ENCODE measurements at regions not wholly inside any gene's neighbourhood (a gene's known extent, or its start where the extent isn't known, plus 50 kb on each side); places are given as distances from the start of the nearest gene placed in this dataset.

GRCh38 chr1:73517603-73518191, 680.3 kb downstream of the LRRIQ3 start (continued):
- TF ChIP-seq ESRRA (IDR thresholded peaks at IDR 0.05; ENCODE audit: low read length): no peak

DNA sequence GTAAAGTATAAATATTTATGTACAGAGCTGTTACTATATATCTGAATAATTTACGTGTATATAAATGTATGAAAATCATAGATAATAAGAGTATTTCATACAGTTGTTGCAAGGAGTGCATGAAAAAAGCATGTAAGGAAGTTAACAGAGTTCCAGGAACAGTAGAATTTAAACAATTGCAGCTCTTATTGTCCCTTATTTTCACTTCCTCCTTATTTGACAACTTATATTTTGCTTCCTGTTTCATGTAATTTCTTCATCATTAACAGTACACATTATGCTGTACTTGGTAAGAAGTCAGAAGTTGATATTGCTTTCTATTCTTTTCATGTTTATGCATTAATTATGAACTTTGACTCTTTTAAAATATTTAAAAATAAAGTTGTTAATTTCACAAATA, 681.5 kb downstream of the LRRIQ3 start:
- Histone ChIP-seq H3K9ac (ENCODE audit: control insufficient read depth, insufficient read depth, low read length) (no peak overlapping the region), H3K4me1 (ENCODE audit: control insufficient read depth, insufficient read depth, low read length) (no peaks in the 10 kb centered on the region), H3K4me3 (no peak overlapping the region), H3K27ac (ENCODE audit: control insufficient read depth, insufficient read depth) (no peak overlapping the region), H3K36me3 (ENCODE audit: control insufficient read depth in 2 of 2, insufficient read depth in 2 of 2, low read length in 1 of 2) (no peaks in the 10 kb centered on the region), H4K20me1 (ENCODE audit: control insufficient read depth, insufficient read depth) (no peaks in the 10 kb centered on the region), H2AFZ (ENCODE audit: control insufficient read depth, low read depth, low read length) (no peak overlapping the region), H3K79me2 (ENCODE audit: control insufficient read depth, insufficient read depth, low read length) (no peaks in the 10 kb centered on the region), H3K27me3 (replicated peaks in 1 of 2; ENCODE audit: control insufficient read depth in 2 of 2, insufficient read depth in 2 of 2, low read length in 1 of 2) (no peaks in the 10 kb centered on the region), H3K4me2 (ENCODE audit: control insufficient read depth, insufficient read depth) (no peak overlapping the region), H3K9me3 (replicated peaks; ENCODE audit: control insufficient read depth, insufficient read depth, low read length) (no peaks in the 10 kb centered on the region)
- no TSS peak for BruUV-seq (replicated peaks)
- in situ Hi-C loops (cut with MboI): no loop called here
- ATAC-seq (peak; percentile 45; the same call in 2 of the 3 replicates), FAIRE-seq (no peak), DNase-seq (ENCODE audit: low read depth, low spot score) (no peak)
- TF ChIP-seq MEF2A (IDR thresholded peaks at IDR 0.05; ENCODE audit: insufficient read depth, low read depth, low read length) (no peak), MYB (IDR thresholded peaks at IDR 0.05; ENCODE audit: borderline replicate concordance, low read depth, low read length) (no peak), CBX5 (IDR thresholded peaks at IDR 0.05; ENCODE audit: low read depth) (no peak), SPI1 (IDR thresholded peaks at IDR 0.05; ENCODE audit: borderline replicate concordance, insufficient read depth, low read depth, low read length) (peak; percentile 54; the same call in 1 of the 2 replicates)
- SMC1A ChIA-PET (ENCODE audit: uncharacterized antibody, unreplicated experiment): interaction anchor here (0.7 kb wide), 1 partner anchor 38 kb away, joined by 3 read pairs; no protein-coding TSS in a partner anchor
- RAD21 ChIA-PET (ENCODE audit: unreplicated experiment): no interaction called here
- CTCF ChIA-PET: no interaction called here
- POLR2A ChIA-PET: no interaction called here
- WGBS (ENCODE audit: insufficient coverage, insufficient replicate concordance, low lambda C conversion rate, missing lambda C conversion rate): 0% methylated on average over 1 of the region's 1 CpG
- intact Hi-C loops (cut with micrococcal nuclease; ENCODE audit: unreplicated experiment): no loop called here

DNA sequence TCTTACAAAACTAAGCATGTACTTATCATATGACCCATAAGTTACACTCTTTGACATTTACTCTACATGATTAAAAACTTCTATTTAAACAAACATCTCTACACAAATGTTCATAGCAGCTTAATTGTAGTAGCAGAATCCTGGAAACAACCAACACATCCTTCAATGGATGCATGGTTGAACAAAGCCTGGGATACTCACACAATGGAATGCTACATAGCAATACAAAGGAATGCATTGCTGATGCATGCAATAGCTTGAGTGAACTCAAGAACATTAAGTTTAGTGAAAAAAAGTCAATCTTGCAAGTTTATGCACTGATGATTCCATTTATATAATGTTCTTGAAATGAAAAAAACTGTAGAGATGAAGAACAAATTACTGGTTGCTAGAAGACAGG, 686.9 kb downstream of the LRRIQ3 start:
- Histone ChIP-seq H4K20me1 (ENCODE audit: control insufficient read depth, insufficient read depth) (no peaks in the 10 kb centered on the region), H3K4me3 (no peak overlapping the region), H3K27ac (ENCODE audit: control insufficient read depth, insufficient read depth) (no peak overlapping the region), H3K79me2 (ENCODE audit: control insufficient read depth, insufficient read depth, low read length) (no peaks in the 10 kb centered on the region), H3K4me1 (ENCODE audit: control insufficient read depth, insufficient read depth, low read length) (no peaks in the 10 kb centered on the region), H3K9ac (ENCODE audit: control insufficient read depth, insufficient read depth, low read length) (no peak overlapping the region), H3K4me2 (ENCODE audit: control insufficient read depth, insufficient read depth) (no peak overlapping the region), H2AFZ (ENCODE audit: control insufficient read depth, low read depth, low read length) (no peak overlapping the region), H3K9me3 (replicated peaks; ENCODE audit: control insufficient read depth, insufficient read depth, low read length) (no peaks in the 10 kb centered on the region), H3K36me3 (ENCODE audit: control insufficient read depth in 2 of 2, insufficient read depth in 2 of 2, low read length in 1 of 2) (no peaks in the 10 kb centered on the region), H3K27me3 (replicated peaks in 1 of 2; ENCODE audit: control insufficient read depth in 2 of 2, insufficient read depth in 2 of 2, low read length in 1 of 2) (no peaks in the 10 kb centered on the region)
- no peak for ATAC-seq
- RAD21 ChIA-PET (ENCODE audit: unreplicated experiment): no interaction called here
- no TSS peak for BruUV-seq (replicated peaks)
- POLR2A ChIA-PET: no interaction called here
- DNase-seq (ENCODE audit: low read depth, low spot score): no peak
- intact Hi-C loops (cut with micrococcal nuclease; ENCODE audit: unreplicated experiment) (no loop called here), in situ Hi-C loops (cut with MboI) (no loop called here)
- FAIRE-seq: no peak
- CTCF ChIA-PET: no interaction called here
- SMC1A ChIA-PET (ENCODE audit: uncharacterized antibody, unreplicated experiment): no interaction called here
- no peak for TF ChIP-seq IRF4 (IDR thresholded peaks at IDR 0.05; ENCODE audit: low read depth, low read length)
- TF ChIP-seq PML (IDR thresholded peaks at IDR 0.05; ENCODE audit: low read length): no peak
- TF ChIP-seq HDAC2 (IDR thresholded peaks at IDR 0.05): no peak
- TF ChIP-seq ZBTB33 (IDR thresholded peaks at IDR 0.05): no peak
- TF ChIP-seq, protein P1, sequence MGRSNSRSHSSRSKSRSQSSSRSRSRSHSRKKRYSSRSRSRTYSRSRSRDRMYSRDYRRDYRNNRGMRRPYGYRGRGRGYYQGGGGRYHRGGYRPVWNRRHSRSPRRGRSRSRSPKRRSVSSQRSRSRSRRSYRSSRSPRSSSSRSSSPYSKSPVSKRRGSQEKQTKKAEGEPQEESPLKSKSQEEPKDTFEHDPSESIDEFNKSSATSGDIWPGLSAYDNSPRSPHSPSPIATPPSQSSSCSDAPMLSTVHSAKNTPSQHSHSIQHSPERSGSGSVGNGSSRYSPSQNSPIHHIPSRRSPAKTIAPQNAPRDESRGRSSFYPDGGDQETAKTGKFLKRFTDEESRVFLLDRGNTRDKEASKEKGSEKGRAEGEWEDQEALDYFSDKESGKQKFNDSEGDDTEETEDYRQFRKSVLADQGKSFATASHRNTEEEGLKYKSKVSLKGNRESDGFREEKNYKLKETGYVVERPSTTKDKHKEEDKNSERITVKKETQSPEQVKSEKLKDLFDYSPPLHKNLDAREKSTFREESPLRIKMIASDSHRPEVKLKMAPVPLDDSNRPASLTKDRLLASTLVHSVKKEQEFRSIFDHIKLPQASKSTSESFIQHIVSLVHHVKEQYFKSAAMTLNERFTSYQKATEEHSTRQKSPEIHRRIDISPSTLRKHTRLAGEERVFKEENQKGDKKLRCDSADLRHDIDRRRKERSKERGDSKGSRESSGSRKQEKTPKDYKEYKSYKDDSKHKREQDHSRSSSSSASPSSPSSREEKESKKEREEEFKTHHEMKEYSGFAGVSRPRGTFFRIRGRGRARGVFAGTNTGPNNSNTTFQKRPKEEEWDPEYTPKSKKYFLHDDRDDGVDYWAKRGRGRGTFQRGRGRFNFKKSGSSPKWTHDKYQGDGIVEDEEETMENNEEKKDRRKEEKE (IDR thresholded peaks at IDR 0.05): no peak
- TF ChIP-seq ESRRA (IDR thresholded peaks at IDR 0.05; ENCODE audit: low read length): no peak
- TF ChIP-seq, protein P2, sequence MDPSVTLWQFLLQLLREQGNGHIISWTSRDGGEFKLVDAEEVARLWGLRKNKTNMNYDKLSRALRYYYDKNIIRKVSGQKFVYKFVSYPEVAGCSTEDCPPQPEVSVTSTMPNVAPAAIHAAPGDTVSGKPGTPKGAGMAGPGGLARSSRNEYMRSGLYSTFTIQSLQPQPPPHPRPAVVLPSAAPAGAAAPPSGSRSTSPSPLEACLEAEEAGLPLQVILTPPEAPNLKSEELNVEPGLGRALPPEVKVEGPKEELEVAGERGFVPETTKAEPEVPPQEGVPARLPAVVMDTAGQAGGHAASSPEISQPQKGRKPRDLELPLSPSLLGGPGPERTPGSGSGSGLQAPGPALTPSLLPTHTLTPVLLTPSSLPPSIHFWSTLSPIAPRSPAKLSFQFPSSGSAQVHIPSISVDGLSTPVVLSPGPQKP (IDR thresholded peaks at IDR 0.05; ENCODE audit: low read depth, low read length): no peak
- no peak for TF ChIP-seq RBBP5 (conservative IDR thresholded peaks at IDR 0.05)
